ENCODE measurements at regions not wholly inside any gene's neighbourhood (a gene's known extent, or its start where the extent isn't known, plus 50 kb on each side); places are given as distances from the start of the nearest gene placed in this dataset.

DNA sequence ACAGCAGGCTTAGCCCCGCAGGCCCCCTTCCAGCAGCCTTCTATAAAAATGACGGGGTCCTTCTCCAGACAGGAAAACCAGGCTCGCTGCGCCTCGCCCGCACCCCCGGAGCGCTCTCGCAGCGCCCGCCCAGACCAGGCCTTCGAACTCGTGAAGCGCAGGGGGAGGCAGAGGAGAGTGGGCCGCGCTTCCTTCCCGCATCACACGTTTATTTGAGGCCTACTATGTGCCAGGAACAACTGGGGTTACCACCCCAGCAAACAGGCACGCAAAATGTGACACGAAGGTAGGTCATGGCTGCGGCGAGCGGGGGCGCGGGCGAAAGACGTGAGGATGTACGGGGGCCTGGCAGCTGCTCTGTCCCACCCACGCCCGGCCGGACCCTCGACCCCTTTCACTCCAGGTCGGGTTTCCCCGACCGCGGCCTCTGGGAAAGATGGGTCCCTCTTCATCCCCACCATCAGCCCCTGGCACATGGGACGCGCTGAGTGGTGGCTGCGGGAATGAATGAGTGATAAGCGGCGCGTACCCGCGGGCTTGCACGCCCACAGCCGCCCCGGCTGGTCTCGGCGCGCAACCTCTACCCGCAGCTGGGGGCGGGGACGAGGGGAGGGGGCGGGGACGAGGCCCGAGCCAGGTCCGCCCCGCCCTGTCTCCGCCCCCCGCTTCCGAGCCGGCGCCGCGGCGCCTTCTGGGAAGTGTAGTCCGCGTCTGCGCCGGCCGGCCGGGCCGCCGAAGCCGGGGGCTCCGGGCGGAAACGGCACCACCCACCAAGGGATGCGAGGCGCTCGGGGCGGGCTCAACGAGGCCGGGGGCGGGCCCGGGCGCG lies 59.1 kb downstream of the ZNF467 start:
- H3K4me1 ChIP-seq = peaks cover 32% of the 10 kb centered on the region
- TF ChIP-seq POLR2A (IDR thresholded peaks at IDR 0.05) (no peak), POLR2AphosphoS5 (IDR thresholded peaks at IDR 0.05; ENCODE audit: insufficient read depth in 1 of 2, low read depth in 1 of 2) (no peak)
- TF ChIP-seq, protein P1, sequence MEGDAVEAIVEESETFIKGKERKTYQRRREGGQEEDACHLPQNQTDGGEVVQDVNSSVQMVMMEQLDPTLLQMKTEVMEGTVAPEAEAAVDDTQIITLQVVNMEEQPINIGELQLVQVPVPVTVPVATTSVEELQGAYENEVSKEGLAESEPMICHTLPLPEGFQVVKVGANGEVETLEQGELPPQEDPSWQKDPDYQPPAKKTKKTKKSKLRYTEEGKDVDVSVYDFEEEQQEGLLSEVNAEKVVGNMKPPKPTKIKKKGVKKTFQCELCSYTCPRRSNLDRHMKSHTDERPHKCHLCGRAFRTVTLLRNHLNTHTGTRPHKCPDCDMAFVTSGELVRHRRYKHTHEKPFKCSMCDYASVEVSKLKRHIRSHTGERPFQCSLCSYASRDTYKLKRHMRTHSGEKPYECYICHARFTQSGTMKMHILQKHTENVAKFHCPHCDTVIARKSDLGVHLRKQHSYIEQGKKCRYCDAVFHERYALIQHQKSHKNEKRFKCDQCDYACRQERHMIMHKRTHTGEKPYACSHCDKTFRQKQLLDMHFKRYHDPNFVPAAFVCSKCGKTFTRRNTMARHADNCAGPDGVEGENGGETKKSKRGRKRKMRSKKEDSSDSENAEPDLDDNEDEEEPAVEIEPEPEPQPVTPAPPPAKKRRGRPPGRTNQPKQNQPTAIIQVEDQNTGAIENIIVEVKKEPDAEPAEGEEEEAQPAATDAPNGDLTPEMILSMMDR (IDR thresholded peaks at IDR 0.05) = no peak
- H3K4me3 ChIP-seq = peak overlapping the region; percentile 78 to 89
- intact Hi-C loops (cut with DNase I) = no loop called here
- H3K9me3 ChIP-seq = peaks cover 20% of the 10 kb centered on the region
- peak in 1 of 2 donors; percentile 81 for DNase-seq (ENCODE audit: extremely low spot score in 2 of 2)
- no peak overlapping the region for H3K27ac ChIP-seq
- no peaks in the 10 kb centered on the region for H3K36me3 ChIP-seq
- H3K27me3 ChIP-seq = no peaks in the 10 kb centered on the region

DNA sequence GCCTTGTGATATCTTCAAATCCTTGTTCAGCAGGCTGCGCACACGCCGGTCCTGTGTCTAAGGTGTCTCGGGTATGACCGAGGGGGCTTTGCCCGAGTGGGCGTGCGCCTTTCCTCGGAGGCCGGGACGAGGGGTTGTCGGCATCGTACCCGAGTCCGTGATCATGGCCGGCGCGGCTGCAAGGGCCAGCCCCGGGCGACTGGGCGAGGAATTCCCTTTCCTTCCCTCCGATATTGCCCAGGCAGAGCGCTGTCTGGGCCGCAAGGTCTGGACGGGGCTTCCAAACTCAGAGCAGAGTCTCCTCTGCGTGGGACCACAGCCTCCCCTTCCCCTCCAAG lies 59.7 kb downstream of the ZNF467 start:
- TF ChIP-seq, protein P1 (IDR thresholded peaks at IDR 0.05) = no peak
- TF ChIP-seq POLR2A (IDR thresholded peaks at IDR 0.05) (no peak), POLR2AphosphoS5 (IDR thresholded peaks at IDR 0.05; ENCODE audit: insufficient read depth in 1 of 2, low read depth in 1 of 2) (no peak)
- no peaks in the 10 kb centered on the region for H3K27me3 ChIP-seq
- DNase-seq (ENCODE audit: extremely low spot score in 2 of 2) = no peak
- intact Hi-C loops (cut with DNase I) = no loop called here
- H3K9me3 ChIP-seq = peaks cover 20% of the 10 kb centered on the region
- no peaks in the 10 kb centered on the region for H3K36me3 ChIP-seq
- H3K4me3 ChIP-seq = peak overlapping the region; percentile 78 to 89
- H3K4me1 ChIP-seq = peaks cover 32% of the 10 kb centered on the region
- no peak overlapping the region for H3K27ac ChIP-seq

DNA sequence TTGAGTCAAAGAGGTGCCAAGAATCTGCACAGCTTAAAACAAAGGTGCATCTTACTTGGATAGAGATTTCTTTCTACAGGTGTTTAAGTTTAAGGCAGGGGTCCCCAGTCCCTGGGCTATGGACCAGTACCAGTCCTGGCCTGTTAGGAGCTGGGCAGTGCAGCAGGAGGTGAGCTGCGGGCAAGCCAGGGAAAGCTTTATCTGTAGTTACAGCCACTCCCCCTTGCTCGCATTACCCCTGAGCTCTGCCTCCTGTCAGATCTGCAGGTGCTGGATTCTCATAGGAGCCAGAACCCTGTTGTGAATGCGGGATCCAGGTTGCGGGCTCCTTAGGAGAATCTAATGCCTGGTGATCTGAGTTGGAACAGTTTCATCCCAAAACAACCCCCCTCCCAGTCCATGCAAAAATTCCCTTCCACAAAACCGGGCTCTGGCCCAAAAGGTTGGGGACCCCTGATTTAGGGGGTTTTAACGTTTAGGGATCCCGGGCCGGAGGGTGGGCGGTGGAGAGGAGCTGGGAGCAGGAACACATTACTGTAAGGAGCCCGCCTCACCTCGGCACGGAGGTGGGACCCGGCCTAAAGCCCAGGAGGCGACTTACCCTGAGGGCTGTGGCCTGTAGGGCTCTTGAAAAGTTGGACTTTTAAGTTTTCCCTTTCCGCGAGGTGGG lies 60.2 kb downstream of the ZNF467 start:
- Histone ChIP-seq H3K4me1 (peaks cover 32% of the 10 kb centered on the region), H3K27ac (no peak overlapping the region), H3K36me3 (no peaks in the 10 kb centered on the region), H3K9me3 (peaks cover 20% of the 10 kb centered on the region), H3K4me3 (peak overlapping the region in 1 of 2 donors; percentile 78), H3K27me3 (no peaks in the 10 kb centered on the region)
- TF ChIP-seq POLR2A (IDR thresholded peaks at IDR 0.05) = no peak
- TF ChIP-seq, protein P1 (IDR thresholded peaks at IDR 0.05) = no peak
- TF ChIP-seq POLR2AphosphoS5 (IDR thresholded peaks at IDR 0.05; ENCODE audit: insufficient read depth in 1 of 2, low read depth in 1 of 2) = no peak
- intact Hi-C loops (cut with DNase I) = no loop called here
- no peak for DNase-seq (ENCODE audit: extremely low spot score in 2 of 2)

DNA sequence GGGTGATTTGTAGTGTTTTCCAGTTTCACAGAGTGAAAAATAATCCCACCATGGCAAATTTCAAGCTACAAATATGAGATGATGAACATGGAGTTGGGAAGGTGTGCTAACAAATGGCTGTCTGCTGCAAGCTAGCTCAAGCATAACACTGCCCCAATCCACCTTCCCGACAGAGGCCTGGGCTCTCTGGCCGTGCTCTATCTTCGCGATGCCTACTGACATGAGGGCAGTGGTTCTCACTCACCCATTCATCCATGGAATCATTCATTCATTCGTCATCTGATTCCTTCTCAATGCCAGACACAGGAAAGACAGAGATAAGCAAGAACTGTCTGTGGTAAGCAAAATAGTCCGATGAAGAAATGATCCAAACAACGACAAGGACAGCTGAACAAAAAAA lies 65.4 kb downstream of the ZNF467 start:
- H3K4me1 ChIP-seq = no peaks in the 10 kb centered on the region
- TF ChIP-seq POLR2AphosphoS5 (IDR thresholded peaks at IDR 0.05; ENCODE audit: insufficient read depth in 1 of 2, low read depth in 1 of 2) = no peak
- TF ChIP-seq, protein P1 (IDR thresholded peaks at IDR 0.05) = no peak
- no peak for TF ChIP-seq POLR2A (IDR thresholded peaks at IDR 0.05)
- intact Hi-C loops (cut with DNase I) = no loop called here
- H3K9me3 ChIP-seq = peaks cover 20% of the 10 kb centered on the region
- no peaks in the 10 kb centered on the region for H3K27me3 ChIP-seq
- H3K27ac ChIP-seq = no peak overlapping the region
- no peaks in the 10 kb centered on the region for H3K36me3 ChIP-seq
- DNase-seq (ENCODE audit: extremely low spot score in 2 of 2) = no peak
- H3K4me3 ChIP-seq = no peak overlapping the region

DNA sequence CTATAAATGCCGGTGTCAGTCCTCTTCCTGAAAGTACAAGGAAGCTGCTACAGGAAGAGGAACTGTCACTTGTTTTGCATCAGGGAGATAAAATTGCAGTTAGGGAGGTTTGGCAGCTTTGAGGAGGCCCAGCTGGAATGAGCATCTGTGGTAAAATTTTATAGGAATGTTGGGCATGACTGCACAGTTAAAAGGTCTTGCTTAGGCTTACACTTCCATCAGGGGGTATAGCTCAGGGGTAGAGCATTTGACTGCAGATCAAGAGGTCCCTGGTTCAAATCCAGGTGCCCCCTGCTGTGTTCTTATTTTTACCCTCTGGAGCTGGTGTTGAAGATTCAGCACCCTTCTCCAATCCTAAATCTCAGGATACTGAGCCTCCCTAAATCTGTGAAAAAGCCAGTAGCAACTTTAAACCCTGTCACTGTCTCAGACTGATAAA lies 65.9 kb downstream of the ZNF467 start:
- no peak overlapping the region for H3K27ac ChIP-seq
- H3K9me3 ChIP-seq = peaks cover 20% of the 10 kb centered on the region
- no peak for DNase-seq (ENCODE audit: extremely low spot score in 2 of 2)
- H3K4me3 ChIP-seq = no peak overlapping the region
- H3K27me3 ChIP-seq = no peaks in the 10 kb centered on the region
- TF ChIP-seq POLR2AphosphoS5 (IDR thresholded peaks at IDR 0.05; ENCODE audit: insufficient read depth in 1 of 2, low read depth in 1 of 2) (no peak), POLR2A (IDR thresholded peaks at IDR 0.05) (no peak)
- TF ChIP-seq, protein P1 (IDR thresholded peaks at IDR 0.05) = no peak
- H3K4me1 ChIP-seq = no peaks in the 10 kb centered on the region
- intact Hi-C loops (cut with DNase I) = no loop called here
- H3K36me3 ChIP-seq = no peaks in the 10 kb centered on the region

Measured in vagina (tissue), 2 donors.